Stimulated activated CD4-positive, alpha-beta T cell treated with anti-CD3 and anti-CD28 coated beads, Interleukin-1b, Interleukin-23, amount 100 ng/mL, for 24 hours (primary cell): ENCODE measurements at regions not wholly inside any gene's neighbourhood (a gene's known extent, or its start where the extent isn't known, plus 50 kb on each side); places are given as distances from the start of the nearest gene placed in this dataset.

Experiments used
- DNase-seq, 4 experiments: peaks; one replicate each; pipeline ENCODE4 v3.0.0-alpha.2; 2020; ENCODE audit warnings: low read depth in 4 of 4, low spot score in 1 of 4

DNA sequence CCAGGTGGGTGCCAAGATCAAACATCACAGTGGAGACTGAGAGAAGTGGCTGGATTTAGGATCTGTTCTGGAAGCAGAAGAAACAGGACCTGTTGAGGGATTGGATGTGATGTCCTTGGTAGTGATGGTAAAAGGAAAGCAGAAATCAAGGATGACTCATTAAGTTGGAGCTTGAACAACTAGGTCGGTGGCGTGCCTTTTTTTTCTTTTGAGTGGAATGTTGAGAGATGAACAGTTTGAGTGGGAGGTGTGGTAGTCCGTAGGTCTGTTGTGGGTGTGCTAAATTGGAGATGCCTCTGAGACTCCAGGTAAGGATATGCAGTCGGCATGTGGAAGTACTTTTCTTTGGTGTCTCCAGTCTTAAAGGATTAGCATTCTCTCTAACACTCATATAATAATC, 92.1 kb upstream of the IL12B start:
- DNase-seq: no peak

DNA sequence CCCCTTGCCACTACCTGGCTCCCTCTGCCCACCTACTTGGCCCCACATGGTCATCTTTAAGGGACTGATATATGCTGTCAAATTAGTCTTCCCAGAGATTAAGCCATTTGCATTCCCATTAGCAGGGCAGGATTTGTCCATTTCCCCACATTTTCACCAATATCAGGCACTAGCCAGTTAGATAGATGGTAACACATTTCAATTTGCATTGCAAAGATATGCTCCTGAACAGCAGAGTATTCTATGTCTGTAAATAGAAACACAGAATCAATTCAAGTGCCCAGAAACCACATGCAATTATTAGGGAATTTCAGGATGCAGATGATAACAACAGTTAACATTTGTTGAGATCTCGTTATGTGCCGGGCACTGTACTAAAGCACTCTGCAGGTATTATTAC, 92.6 kb upstream of the IL12B start:
- DNase-seq: no peak

DNA sequence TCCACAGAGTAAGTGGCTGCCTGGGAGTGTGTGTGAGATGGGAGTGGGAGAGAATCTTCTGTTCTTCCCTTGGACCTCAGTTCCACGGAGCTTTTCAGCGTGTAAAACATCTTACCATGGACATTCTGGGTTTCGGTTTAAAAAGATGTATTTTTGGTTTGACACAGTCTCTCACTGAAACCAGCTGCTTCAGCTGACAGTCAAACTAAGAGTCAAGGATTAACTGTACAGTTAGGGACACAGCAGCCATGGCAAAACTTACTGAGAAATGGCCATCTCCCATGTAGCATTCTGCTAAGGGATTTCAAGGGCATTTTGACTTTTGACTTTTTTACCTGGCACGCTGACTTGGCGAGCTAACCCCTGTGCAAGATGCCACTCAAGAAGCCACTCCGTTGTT, 93.8 kb upstream of the IL12B start:
- DNase-seq: no peak

DNA sequence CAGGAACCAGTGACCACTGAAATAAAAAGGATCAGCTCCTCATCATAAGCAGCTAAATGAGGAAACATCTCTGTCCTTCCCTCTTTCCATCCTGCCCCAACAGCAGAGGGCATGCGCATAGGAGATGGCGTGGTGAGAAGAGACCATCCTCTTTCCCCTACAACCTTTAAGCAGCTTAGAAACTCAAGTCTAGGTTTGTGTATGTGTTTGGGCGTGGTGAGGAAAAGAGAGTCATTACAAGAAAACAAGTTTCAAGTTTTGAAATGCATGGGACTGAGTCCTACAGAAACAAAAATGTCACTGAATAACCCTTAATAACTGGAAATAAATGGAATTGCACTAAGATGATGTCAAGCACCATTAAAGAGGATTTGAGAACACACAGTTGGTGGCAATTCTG, 96.4 kb upstream of the IL12B start:
- DNase-seq: no peak

DNA sequence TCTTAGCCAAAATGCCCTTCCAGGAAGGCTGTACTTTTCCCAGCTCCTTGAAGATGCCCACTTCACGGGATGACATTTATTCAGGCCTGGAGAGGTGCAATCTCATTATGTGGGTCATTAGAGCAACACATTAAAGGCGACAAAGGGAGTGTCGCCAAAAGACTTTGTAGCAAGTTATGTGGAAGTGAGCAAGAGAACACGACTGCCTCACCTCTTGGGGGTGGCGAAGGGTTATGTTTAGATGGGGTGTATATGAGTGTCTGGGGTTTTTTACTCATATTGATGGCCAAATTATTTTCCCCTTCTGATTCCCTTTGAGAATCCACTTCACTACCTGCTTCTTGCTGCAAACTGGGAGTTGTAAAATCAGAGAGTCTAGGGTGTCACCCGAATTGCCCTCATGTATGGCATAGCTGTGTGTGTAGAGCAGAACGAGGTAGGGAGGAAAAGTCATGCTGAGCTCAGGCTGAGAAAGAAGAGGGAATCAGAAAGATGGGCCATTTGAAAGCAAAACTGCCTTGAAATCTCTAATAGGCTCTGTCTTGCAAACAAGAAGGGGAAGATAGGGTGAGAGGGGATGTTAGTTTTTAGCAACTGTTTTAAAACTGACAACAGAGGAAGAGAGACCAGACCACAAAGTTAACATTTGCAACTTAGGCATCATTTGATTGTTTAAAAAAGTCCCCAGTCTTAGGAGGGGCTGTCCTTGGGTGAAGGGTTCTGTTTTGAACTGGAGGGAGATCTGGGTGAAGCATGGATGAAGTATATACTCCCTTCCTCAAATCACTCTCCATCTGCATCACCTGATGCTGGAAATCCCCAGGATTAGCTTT, 97.1 kb upstream of the IL12B start:
- no peak for DNase-seq

DNA sequence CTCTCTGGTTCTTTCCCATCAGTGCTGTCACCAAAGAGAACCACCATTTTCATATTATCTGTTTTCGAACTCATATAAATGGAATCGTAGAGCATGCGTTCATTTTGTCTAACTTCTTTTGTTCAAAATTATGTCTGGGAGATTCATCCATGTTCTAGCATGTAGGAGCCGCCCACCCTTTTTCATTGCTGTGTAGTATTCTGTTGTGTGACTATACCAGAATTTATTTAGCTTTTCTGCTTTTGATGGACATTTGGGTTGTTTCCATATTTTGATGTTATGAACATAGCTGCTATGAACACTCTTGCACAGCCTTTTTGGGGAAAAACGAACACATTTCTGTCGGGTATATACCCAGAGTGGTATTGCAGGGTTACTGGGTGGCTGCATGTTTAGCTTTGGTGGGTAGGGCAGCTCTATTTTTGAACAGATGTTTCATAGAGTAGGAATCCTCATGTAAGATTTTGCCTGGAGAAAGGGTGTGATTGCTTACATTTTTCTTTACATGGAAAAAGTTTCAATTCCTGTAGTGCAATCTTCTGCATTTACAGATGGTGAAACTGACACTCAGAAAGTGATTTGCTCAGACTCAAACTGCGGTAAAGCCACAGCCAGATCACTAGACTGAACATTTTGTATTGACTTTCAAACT, 100.2 kb upstream of the IL12B start:
- DNase-seq: no peak

DNA sequence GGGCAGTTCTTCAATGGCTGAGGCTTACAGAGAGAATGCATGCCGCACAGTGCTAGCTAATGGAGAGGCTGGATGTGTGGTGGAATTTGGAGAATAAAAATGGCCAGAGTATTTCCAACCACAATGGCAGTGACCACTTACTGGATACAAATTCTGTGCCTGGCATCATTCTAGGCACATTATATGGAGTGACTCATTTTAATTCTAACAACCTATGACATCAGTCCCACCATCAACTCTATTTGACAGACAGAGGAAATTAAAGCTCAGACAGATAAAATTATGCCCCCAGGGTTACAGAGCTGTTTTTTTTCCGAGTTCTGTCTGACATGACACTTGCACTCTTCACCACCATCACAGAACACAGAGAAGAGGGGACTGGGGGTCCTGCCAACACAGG, 105.6 kb upstream of the IL12B start:
- no peak for DNase-seq

DNA sequence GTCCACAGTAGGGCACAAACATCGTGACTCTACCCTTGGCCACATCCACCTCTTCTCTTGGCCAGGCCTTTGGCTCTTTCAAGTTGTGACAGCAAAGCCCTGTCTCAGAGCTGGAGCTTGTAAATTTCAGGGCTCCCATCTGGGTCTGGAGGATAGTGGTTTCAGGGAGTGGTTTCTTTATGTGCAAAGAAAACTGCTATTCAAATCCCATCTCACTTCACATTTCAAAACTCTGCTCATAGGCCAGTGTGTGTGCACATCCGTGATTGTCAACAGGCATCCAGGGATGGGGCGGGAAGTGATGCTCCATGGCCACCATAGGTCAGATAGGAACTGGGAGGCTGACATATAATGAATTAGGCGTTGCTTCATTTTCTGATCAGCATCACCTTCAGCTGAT, 107.8 kb upstream of the IL12B start:
- DNase-seq: no peak

DNA sequence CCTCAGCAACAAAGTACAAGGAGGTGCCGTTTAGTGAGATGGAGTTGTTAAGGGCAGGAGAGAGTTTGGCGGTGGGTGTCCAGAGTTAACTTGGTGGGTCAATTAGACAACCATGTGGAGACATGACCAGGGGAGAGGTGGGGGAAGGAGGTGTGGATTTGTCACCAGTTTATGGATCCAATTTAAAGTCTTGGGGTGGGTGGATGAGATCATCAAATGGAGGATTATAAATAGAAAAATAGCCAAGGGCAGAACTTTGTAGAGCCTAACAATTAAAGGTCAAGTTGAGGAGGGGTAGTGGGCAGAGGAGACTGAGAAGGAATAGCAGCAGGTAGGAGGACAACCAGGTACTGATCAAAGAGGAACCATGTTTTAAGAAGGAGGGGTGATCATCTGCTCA, 108.7 kb upstream of the IL12B start:
- no peak for DNase-seq

DNA sequence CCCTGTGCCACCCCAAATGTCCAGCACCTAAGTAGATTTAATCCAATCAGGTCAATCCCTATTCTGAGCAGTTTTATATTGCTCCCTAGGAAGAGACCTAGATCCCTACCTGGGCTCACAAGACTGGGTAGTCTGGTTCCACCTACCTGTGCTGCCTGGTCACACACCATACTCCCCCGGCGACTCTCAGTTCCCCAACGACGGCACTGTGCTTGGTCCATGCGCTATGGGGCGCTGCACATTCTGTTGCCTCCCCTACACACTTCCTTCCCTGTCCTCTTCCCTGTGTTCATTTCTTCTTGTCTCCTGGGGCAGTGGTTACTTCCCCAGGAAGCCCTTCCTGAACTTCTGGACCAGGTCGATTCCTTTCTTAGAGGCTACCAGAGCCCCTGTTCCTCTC, 109.9 kb upstream of the IL12B start:
- no peak for DNase-seq

DNA sequence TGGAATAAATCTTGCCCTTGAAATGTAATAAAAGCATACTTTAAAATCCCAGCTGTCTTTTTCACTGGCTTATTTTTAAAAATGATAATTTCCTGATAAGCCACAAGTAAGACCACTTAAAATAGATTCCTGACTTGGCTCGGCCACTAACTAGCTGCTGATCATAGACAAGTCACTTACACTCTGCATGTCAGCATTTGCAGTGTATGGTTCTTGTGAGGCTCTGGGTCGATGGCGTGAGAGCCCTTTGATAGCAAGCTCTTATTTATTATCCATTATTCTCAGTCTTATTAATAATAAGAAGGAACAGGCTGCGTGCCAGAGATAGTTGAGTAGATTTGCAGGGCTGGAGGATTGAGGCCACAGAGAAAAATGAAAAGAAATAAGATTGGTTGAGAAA, 110.7 kb upstream of the IL12B start:
- no peak for DNase-seq

DNA sequence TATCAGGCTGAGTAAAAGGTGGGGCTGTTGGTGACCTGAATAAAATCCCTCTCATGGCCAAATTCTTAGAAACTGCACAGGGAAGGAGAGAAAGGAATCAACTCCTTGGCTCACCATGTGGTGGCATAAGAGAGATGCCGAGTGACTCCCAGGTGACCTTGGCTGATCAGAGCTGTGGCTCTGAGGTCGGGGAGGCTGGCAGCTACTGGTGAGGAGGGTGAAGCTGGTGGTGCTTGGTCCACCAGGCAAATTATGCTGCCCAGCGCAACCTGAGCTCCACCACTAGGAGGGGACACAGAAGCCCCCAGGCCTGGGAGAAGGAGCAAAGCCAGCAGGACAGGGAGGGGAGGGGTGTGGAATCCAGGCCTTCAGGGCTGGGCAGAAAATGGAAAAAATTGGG, 111.2 kb upstream of the IL12B start:
- DNase-seq: no peak

DNA sequence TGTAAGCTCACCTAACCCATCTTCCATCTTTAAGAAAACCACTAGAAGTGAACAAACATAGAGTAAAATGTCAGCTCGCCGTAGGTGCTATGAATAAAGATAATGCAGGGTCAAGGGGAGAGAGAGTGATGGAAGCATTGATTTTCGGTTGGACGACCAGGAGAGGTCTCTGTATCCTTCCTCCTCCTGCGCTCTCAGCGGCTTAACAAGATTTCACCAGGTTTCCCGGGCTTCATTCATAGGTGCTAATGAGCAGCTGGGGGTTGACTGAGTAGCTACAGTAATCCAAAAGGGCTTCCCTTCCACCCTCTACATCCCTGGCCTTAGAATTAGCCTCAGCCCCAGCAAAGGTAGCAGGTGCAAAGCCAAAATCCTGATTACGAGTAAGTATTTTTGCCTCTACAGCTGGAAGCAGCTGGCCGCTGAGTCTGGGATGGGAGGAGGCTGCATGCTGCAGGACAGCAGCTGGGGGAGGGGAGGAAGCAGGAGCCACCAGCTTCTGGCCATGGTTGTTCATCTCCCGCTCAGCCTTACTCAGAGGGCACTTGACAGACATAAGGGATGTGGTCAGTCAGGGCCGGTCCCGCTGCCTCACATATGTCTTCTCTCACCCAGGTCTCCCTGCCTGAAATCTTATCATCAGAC, 112.0 kb upstream of the IL12B start:
- DNase-seq: no peak

DNA sequence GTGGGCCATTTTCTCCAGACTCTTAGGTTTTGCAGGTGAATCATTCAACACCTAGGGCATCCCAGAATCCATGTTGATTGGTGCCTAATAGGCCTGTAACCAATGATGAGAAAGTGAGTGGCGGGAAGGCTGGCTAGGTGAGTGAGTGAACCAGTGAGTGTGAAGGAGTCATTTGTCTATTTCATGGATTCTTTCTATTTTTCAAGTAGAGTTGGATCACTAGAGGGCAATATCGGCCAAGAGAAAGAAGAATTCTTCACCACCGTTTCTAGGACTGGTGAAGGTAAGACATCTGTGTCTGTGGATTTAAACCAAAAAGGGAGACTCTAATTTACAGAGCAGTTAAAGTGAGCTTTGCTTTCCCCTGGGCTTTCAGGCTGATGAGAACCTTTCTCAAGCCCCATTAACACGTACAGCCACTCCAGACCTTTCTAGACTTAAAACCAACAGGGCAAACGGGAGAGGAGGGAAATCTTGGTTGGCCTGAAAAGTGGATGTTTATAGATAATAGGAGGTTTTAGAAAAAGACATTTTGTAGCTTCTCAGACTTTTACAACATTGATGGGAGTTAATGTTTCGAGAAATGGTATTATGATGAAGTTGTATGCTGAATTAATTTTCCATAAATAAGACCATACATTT, 114.3 kb upstream of the IL12B start:
- no peak for DNase-seq

DNA sequence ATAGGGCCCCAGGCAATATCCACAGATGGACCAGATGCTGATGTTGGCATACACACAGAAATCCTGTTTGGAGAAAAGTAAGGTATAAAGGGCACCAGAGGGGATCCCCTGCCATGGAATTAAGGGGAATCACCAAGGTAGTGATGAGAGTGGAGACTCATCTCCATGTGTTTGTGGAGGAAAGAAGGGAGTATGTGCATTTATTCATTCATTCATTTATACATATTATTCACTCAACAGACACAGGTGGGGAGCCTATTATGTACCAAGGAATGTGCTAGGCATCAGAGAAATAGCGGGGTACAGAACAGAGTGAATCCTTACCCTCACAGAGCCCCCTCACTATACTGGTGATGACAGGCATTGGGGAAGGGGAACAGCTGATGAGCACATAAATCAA, 116.8 kb upstream of the IL12B start:
- DNase-seq: no peak

DNA sequence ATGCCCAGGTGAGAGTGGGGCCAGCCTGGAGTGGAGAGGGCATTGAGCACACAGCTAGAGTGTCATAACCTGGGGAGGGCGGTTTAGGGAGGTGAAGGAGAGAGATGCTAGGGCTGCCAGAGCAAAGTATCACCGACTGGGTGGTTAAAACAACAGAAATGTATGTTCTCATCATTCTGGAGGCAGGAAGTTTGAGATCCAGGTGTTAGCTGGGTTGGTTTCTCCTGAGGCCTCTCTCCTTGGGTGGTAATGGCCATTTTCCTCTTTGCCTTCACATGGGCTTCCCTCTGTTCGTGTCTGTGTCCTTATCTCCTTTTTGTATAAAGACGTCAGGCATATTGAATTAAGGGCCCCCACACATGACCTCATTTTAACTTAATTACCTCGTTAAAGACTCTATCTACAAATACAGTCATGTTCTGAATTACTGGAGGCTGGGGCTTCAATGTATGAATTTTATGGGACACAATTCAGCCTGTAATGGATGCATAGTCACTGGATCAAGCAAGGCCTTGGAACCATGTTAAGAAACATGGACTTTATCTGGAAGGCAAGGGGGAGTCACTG, 118.6 kb upstream of the IL12B start:
- no peak for DNase-seq

DNA sequence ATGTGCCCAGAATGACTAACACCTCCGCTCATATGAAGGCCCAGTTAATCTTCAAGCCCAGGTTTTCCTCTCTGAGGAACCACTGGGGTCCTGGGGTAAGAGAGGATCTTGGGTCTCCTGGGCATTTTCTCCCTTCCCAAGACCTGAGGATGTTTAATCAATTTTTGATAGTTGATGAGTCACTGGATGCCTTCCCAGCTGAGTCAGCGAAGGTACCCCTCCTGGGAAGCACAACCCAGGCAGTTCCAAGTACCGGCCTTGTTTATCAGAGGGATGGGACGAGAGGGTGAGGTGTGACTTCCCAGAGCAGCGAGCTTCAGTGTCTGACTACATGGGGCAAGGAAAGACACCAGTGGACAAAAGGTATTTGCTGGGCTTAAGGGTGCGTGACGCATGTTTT, 119.6 kb upstream of the IL12B start:
- no peak for DNase-seq

DNA sequence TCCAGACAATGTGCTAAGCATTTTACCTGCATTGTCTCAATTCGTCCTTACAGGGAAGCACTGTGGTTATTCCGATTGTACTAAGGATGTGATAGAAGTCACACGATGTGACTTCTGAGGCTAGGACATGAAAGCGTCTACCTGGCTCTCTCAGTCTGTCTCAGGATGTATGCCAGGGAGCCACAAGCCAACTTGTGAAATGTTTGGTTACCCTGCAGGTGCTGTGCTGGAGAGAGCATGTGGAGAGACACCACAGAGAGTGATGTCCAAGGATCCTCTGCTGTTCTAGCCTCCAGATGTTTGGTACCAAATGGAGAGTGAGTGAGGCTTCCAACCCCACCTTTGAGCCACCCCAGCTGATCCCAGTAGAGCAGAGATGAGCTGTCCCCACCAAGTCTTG, 120.1 kb upstream of the IL12B start:
- DNase-seq: no peak

DNA sequence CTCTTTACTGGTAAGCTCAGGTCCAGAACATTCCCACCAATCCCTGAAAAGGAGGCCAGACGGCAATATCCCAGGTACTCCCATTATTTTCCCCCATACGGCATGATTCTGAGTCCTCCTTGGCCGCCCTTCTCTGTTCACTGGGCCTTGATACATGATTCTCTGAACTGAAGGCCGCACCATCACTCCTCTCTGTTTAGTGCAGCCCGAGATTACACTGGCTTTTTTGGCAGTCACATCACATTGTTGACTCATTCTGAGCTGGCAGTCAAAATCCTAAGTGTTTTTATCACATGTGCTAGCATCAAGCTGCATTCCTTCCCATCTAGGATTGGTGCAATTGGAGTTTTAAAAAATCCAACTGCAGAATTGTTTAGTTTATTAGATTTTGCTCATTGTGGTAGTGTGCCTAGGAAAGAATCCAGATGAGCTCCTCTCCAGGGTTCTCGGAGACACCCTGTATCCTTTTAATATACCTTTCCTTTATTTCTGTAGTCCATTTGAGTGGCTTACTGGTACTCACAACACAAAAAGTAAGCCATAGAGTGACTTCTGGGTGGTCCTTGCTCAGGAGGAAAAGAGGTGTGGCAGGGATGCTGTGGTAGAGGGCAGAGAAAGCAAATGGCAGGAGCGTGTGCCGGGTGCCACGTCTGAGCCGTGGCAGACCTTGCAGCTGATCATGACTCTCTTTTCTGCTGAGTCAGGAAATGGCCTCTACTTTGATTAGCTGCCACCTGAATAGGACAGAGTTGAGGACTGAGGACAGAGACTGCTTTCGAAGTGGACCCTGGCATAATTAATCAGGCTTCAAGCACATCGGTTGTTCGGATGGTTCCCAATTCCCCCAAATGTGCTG, 121.1 kb upstream of the IL12B start:
- DNase-seq: no peak

DNA sequence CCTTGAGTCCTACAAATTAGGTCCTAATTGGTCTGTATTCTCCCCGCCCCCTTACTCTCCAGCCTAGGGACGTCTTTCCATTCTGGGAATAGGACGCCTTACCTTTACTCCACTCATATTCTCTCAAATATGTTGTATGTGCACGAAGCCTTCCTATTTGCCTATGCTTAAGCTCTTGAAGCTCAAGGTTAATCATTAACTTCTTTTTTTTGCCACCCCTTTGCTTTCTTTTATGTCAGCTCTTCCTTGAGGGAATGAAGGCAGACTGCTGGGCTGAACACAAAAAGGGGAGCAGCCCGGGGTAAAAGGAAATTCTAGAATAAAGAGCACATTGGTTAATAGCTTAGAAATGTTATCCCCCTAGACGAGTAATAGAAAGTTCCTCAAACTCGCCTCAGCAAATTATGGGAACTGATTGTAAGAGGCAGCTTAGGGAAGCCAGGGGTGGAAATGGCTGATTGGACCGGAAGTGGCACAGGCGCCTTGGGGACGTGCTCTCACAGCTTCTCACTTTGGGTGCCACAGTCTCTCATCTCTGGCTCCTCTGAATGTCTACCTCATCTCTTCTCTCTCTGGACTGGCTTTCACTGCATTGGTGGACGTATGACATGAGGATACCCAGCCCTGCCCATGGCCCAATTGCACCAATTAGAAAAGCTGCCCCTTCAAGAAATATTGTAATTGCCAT, 122.3 kb upstream of the IL12B start:
- no peak for DNase-seq
